ENCODE measurements at regions not wholly inside any gene's neighbourhood (a gene's known extent, or its start where the extent isn't known, plus 50 kb on each side); places are given as distances from the start of the nearest gene placed in this dataset.

- WGBS (ENCODE audit: insufficient coverage) = 94% methylated on average over 7 of the region's 9 CpGs
- CTCF ChIA-PET = no interaction called here
- no peak for DNase-seq
- Histone ChIP-seq H3K9me3 (ENCODE audit: control extremely low read depth in 1 of 5, control insufficient read depth in 4 of 5, insufficient read depth in 2 of 5, low read depth in 1 of 5, low read length in 4 of 5) (no peaks in the 10 kb centered on the region), H3K27ac (ENCODE audit: insufficient read depth in 1 of 2, low read depth in 1 of 2, low read length in 2 of 2, poor library complexity in 1 of 2, severe bottlenecking in 2 of 2) (no peak overlapping the region), H3K4me3 (ENCODE audit: control insufficient read depth in 1 of 7, extremely low read depth in 1 of 7, insufficient read depth in 4 of 7, low read depth in 2 of 7, low read length in 6 of 7) (no peak overlapping the region), H3K36me3 (ENCODE audit: control insufficient read depth in 4 of 4, insufficient read depth in 4 of 4, low read length in 3 of 4) (no peaks in the 10 kb centered on the region), H3K27me3 (replicated peaks in 2 of 5; ENCODE audit: control insufficient read depth in 4 of 5, insufficient read depth in 5 of 5, low read length in 4 of 5) (peaks cover 0 to 41% (median 10%) of the 10 kb centered on the region in 5 experiments), H3K4me1 (ENCODE audit: control extremely low read depth in 1 of 4, control insufficient read depth in 4 of 4, insufficient read depth in 4 of 4, low read length in 3 of 4) (peaks cover 0 to 3% (median 0%) of the 10 kb centered on the region in 4 experiments)
- POLR2A ChIA-PET = interaction anchor here (0.6 kb wide), 1 partner anchor 15 kb away, joined by 7 read pairs; no protein-coding TSS in a partner anchor
Measured at GRCh38 chr12:125283521-125283920, 218.3 kb downstream of the AACS start.

GRCh38 chr12:125284087-125284486 is 218.9 kb downstream of the AACS start:
- Histone ChIP-seq H3K36me3 (ENCODE audit: control insufficient read depth in 4 of 4, insufficient read depth in 4 of 4, low read length in 3 of 4) (no peaks in the 10 kb centered on the region), H3K9me3 (ENCODE audit: control extremely low read depth in 1 of 5, control insufficient read depth in 4 of 5, insufficient read depth in 2 of 5, low read depth in 1 of 5, low read length in 4 of 5) (no peaks in the 10 kb centered on the region), H3K27ac (ENCODE audit: insufficient read depth in 1 of 2, low read depth in 1 of 2, low read length in 2 of 2, poor library complexity in 1 of 2, severe bottlenecking in 2 of 2) (no peak overlapping the region), H3K27me3 (replicated peaks in 2 of 5; ENCODE audit: control insufficient read depth in 4 of 5, insufficient read depth in 5 of 5, low read length in 4 of 5) (peaks cover 0 to 36% (median 8%) of the 10 kb centered on the region in 5 experiments), H3K4me1 (ENCODE audit: control extremely low read depth in 1 of 4, control insufficient read depth in 4 of 4, insufficient read depth in 4 of 4, low read length in 3 of 4) (peaks cover 0 to 3% (median 0%) of the 10 kb centered on the region in 4 experiments), H3K4me3 (ENCODE audit: control insufficient read depth in 1 of 7, extremely low read depth in 1 of 7, insufficient read depth in 4 of 7, low read depth in 2 of 7, low read length in 6 of 7) (no peak overlapping the region)
- no peak for DNase-seq
- WGBS (ENCODE audit: insufficient coverage) = 88% methylated on average over 4 of the region's 5 CpGs
- CTCF ChIA-PET = no interaction called here
- POLR2A ChIA-PET = no interaction called here

- H3K27ac ChIP-seq (ENCODE audit: insufficient read depth in 1 of 2, low read depth in 1 of 2, low read length in 2 of 2, poor library complexity in 1 of 2, severe bottlenecking in 2 of 2) = no peak overlapping the region
- H3K4me3 ChIP-seq (ENCODE audit: control insufficient read depth in 1 of 7, extremely low read depth in 1 of 7, insufficient read depth in 4 of 7, low read depth in 2 of 7, low read length in 6 of 7) = no peak overlapping the region
- no peaks in the 10 kb centered on the region for H3K9me3 ChIP-seq (ENCODE audit: control extremely low read depth in 1 of 5, control insufficient read depth in 4 of 5, insufficient read depth in 2 of 5, low read depth in 1 of 5, low read length in 4 of 5)
- 90% methylated on average over 7 of the region's 7 CpGs for WGBS (ENCODE audit: insufficient coverage)
- CTCF ChIA-PET = interaction anchor here (1.0 to 1.5 kb wide), 3 partner anchors 15 to 83 kb away, joined by 3 read pairs; no protein-coding TSS in a partner anchor
- no peaks in the 10 kb centered on the region for H3K36me3 ChIP-seq (ENCODE audit: control insufficient read depth in 4 of 4, insufficient read depth in 4 of 4, low read length in 3 of 4)
- H3K4me1 ChIP-seq (ENCODE audit: control extremely low read depth in 1 of 4, control insufficient read depth in 4 of 4, insufficient read depth in 4 of 4, low read length in 3 of 4) = peaks cover 0 to 3% (median 0%) of the 10 kb centered on the region in 4 experiments
- H3K27me3 ChIP-seq (replicated peaks in 2 of 5; ENCODE audit: control insufficient read depth in 4 of 5, insufficient read depth in 5 of 5, low read length in 4 of 5) = peaks cover 0 to 30% (median 6%) of the 10 kb centered on the region in 5 experiments
- POLR2A ChIA-PET = no interaction called here
- no peak for DNase-seq
Measured at GRCh38 chr12:125284945-125285685, 219.9 kb downstream of the AACS start.

- POLR2A ChIA-PET = no interaction called here
Measured at GRCh38 chr12:125286005-125286727, 220.9 kb downstream of the AACS start.

GRCh38 chr12:125287155-125287847 is 222.1 kb downstream of the AACS start:
- H3K27ac ChIP-seq (ENCODE audit: insufficient read depth in 1 of 2, low read depth in 1 of 2, low read length in 2 of 2, poor library complexity in 1 of 2, severe bottlenecking in 2 of 2) = no peak overlapping the region
- ChIA-PET POLR2A (no interaction called here), CTCF (no interaction called here)
- peaks cover 0 to 15% (median 5%) of the 10 kb centered on the region in 5 experiments for H3K27me3 ChIP-seq (replicated peaks in 2 of 5; ENCODE audit: control insufficient read depth in 4 of 5, insufficient read depth in 5 of 5, low read length in 4 of 5)
- H3K9me3 ChIP-seq (ENCODE audit: control extremely low read depth in 1 of 5, control insufficient read depth in 4 of 5, insufficient read depth in 2 of 5, low read depth in 1 of 5, low read length in 4 of 5) = no peaks in the 10 kb centered on the region
- WGBS (ENCODE audit: insufficient coverage) = 92% methylated on average over 3 of the region's 5 CpGs
- H3K4me1 ChIP-seq (ENCODE audit: control extremely low read depth in 1 of 4, control insufficient read depth in 4 of 4, insufficient read depth in 4 of 4, low read length in 3 of 4) = no peaks in the 10 kb centered on the region
- DNase-seq = no peak
- no peak overlapping the region for H3K4me3 ChIP-seq (ENCODE audit: control insufficient read depth in 1 of 7, extremely low read depth in 1 of 7, insufficient read depth in 4 of 7, low read depth in 2 of 7, low read length in 6 of 7)
- no peaks in the 10 kb centered on the region for H3K36me3 ChIP-seq (ENCODE audit: control insufficient read depth in 4 of 4, insufficient read depth in 4 of 4, low read length in 3 of 4)

More at GRCh38 chr12:125286005-125286727, 220.9 kb downstream of the AACS start:
- WGBS (ENCODE audit: insufficient coverage) = 91% methylated on average over 3 of the region's 7 CpGs
- H3K9me3 ChIP-seq (ENCODE audit: control extremely low read depth in 1 of 5, control insufficient read depth in 4 of 5, insufficient read depth in 2 of 5, low read depth in 1 of 5, low read length in 4 of 5) = no peaks in the 10 kb centered on the region
- no peak overlapping the region for H3K4me3 ChIP-seq (ENCODE audit: control insufficient read depth in 1 of 7, extremely low read depth in 1 of 7, insufficient read depth in 4 of 7, low read depth in 2 of 7, low read length in 6 of 7)
- no peaks in the 10 kb centered on the region for H3K4me1 ChIP-seq (ENCODE audit: control extremely low read depth in 1 of 4, control insufficient read depth in 4 of 4, insufficient read depth in 4 of 4, low read length in 3 of 4)
- CTCF ChIA-PET = no interaction called here
- H3K27ac ChIP-seq (ENCODE audit: insufficient read depth in 1 of 2, low read depth in 1 of 2, low read length in 2 of 2, poor library complexity in 1 of 2, severe bottlenecking in 2 of 2) = no peak overlapping the region
- H3K36me3 ChIP-seq (ENCODE audit: control insufficient read depth in 4 of 4, insufficient read depth in 4 of 4, low read length in 3 of 4) = no peaks in the 10 kb centered on the region
- DNase-seq = no peak
- peaks cover 0 to 20% (median 4%) of the 10 kb centered on the region in 5 experiments for H3K27me3 ChIP-seq (replicated peaks in 2 of 5; ENCODE audit: control insufficient read depth in 4 of 5, insufficient read depth in 5 of 5, low read length in 4 of 5)

DNA sequence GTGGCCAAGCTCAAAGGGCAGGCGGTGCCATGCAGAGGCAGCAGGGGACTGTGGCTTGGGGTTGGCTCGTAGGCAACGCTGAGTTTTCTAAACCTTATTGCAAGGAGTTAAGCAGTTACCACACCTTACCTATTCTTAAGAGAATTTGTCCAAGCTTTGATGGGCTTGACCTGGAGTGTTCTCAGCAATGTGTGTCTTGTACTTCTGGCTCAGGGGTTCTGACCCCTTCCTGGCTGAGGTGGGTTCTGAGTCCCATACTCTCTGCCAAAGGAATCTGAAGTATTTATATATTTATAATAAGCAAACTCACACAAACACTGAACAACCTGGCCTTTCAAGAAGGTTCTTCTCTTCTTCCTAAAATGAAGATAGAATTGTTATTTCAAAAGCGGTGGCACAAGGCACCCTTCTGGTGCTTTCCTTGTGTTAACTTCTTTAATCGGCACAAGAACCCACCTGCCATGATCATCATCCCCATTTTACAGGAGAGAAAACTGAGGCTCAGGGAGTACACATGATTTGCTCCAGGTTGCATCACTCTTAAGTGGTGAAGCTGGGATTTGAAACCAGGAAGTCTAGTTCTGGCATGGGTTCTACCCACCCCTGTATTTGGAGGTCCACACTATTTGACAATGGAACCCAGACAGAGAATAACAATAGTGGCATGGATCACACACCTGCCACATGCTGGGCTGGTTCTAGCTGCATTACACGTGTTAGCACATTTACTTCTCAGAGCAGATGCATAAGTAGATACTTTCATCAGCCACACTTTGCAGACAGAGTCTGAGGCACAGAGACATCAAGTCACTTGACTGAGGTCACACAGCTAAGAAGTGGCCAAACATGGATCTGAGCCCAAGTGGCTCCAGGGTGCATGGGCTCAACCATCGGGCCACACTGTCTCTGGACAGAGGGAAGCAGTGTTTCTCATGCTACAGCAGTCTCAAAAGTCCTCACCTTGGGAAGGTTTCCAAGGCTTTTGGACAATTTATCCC is 224.0 kb downstream of the AACS start:
- H3K4me1 ChIP-seq (ENCODE audit: control extremely low read depth in 1 of 4, control insufficient read depth in 4 of 4, insufficient read depth in 4 of 4, low read length in 3 of 4) = no peaks in the 10 kb centered on the region
- peaks cover 0 to 13% (median 2%) of the 10 kb centered on the region in 5 experiments for H3K27me3 ChIP-seq (replicated peaks in 2 of 5; ENCODE audit: control insufficient read depth in 4 of 5, insufficient read depth in 5 of 5, low read length in 4 of 5)
- DNase-seq = no peak
- H3K9me3 ChIP-seq (ENCODE audit: control extremely low read depth in 1 of 5, control insufficient read depth in 4 of 5, insufficient read depth in 2 of 5, low read depth in 1 of 5, low read length in 4 of 5) = peaks cover 0 to 6% (median 2%) of the 10 kb centered on the region in 5 experiments
- no peak overlapping the region for H3K4me3 ChIP-seq (ENCODE audit: control insufficient read depth in 1 of 7, extremely low read depth in 1 of 7, insufficient read depth in 4 of 7, low read depth in 2 of 7, low read length in 6 of 7)
- WGBS (ENCODE audit: insufficient coverage) = 75% methylated on average over 2 of the region's 7 CpGs
- ChIA-PET CTCF (no interaction called here), POLR2A (no interaction called here)
- no peaks in the 10 kb centered on the region for H3K36me3 ChIP-seq (ENCODE audit: control insufficient read depth in 4 of 4, insufficient read depth in 4 of 4, low read length in 3 of 4)
- H3K27ac ChIP-seq (ENCODE audit: insufficient read depth in 1 of 2, low read depth in 1 of 2, low read length in 2 of 2, poor library complexity in 1 of 2, severe bottlenecking in 2 of 2) = no peak overlapping the region

Measured in common myeloid progenitor, CD34-positive (primary cell).